ENCODE measurements at regions not wholly inside any gene's neighbourhood (a gene's known extent, or its start where the extent isn't known, plus 50 kb on each side); places are given as distances from the start of the nearest gene placed in this dataset.

- TF ChIP-seq CTCF (IDR thresholded peaks at IDR 0.05) (no peak), POLR2AphosphoS5 (IDR thresholded peaks at IDR 0.05) (no peak)
These were observed 112.1 kb upstream of the CDC42EP3 start for GRCh38 chr2:37783545-37783944.

Measured in prostate gland (tissue), 2 donors.